NCI-H69 (cell line): ENCODE measurements at regions not wholly inside any gene's neighbourhood (a gene's known extent, or its start where the extent isn't known, plus 50 kb on each side); places are given as distances from the start of the nearest gene placed in this dataset.
"Not testable (repeated sequence)": the region's sequence is repeated elsewhere in the genome, so short reads cannot be mapped to it uniquely, and the experiment has no call there.

Source experiments
- DNase-seq: peaks from one replicate; lab custom pipeline; 2025; lab: John Stamatoyannopoulos, UW

DNA sequence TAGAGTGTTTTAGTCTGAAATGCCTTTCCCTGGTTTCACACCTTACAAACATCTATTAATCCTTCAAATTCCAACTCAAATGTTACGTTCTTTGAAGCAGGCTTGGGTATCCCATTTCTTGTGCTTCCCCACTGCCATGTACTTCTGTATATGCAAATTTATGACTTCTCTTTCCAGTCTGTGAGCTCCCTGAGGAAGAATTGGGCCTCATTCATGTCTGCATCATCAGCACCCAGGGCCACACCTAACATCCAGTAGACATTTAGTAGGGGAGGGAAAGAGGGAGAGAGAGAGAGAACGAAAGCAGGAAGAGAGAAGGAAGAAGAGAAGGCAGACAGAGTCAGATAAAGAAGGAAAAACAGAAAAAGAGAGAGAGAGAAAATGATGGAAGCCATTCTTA, 53.3 kb upstream of the KY start:
- DNase-seq = no peak

DNA sequence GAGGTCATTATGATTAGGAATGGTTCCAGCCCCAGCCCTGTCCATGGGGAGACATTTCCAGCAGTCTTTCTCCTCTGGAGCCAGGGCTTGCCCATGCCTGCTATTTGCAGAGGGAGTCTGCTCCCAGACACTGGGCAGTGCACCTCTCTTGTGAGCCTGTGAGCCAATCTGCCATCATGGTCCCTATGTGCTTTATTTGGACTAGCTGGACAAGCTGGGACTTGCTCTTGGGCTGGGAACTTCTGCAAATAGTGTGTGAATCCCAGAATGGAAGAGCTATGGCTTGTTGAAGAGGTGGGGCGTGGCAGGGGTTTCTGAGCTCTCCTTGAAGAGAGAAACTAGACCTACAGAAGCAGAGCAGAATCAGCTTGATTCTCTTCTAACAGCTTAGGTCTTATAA, 53.7 kb upstream of the KY start:
- peak; percentile 23 for DNase-seq

GRCh38 chr3:134707908-134708597, 57.2 kb upstream of the KY start:
- DNase-seq = no peak

GRCh38 chr3:134708671-134709070, 57.8 kb upstream of the KY start:
- DNase-seq = no peak

DNA sequence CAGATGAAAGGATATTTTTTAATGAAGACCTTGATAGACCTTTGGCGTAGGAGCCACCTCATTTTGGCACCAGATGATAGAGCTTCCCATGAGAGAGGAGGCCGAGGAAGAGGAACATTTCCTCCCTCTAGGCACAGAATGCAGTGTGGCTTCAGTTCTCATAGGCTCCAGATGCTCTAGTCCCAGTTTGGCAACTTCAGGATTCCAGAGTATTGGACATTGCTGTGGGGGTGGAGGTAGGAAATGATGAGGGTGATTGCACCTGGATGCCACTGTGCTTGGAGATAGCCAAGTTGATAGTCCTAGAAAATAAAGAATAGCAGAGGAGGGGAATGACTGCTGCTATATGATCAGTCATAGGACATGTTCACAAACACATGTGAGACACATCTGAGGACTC, 58.3 kb upstream of the KY start:
- no peak for DNase-seq

DNA sequence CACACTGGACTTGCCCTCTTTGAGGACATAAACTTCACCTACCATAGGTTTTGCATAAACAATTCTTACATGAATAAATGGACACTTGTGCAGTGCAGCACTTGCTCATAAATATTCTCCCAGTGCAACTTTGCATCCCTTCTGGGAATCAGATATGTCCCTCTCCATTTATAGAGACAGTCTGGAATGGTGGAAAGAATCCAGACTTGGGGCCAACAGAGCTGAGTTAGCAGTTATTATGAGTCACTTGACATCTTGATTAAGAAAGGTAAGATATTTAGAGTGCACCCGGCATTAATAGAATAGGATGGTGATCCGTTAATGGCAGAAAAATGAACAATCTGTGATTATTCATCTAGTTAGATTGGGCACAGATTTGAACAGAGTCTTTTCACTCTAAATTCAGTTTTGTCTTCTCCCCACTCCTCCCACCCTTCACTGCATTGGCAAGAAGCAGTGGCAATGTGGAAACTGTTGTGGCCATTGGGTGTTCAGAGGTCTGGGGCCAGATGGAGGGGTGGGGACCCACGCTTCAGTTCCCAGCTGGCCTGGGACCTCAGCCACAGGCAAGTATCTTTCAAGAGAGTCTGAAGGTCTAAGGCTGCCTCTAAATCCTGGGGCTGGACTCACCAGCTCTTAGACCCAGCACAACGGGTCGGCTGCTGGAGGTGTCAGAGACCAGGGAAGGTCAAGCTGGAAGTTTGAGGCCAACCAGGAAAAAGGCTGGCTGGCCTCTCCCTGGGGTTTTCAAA, 58.9 kb upstream of the KY start:
- no peak for DNase-seq

DNA sequence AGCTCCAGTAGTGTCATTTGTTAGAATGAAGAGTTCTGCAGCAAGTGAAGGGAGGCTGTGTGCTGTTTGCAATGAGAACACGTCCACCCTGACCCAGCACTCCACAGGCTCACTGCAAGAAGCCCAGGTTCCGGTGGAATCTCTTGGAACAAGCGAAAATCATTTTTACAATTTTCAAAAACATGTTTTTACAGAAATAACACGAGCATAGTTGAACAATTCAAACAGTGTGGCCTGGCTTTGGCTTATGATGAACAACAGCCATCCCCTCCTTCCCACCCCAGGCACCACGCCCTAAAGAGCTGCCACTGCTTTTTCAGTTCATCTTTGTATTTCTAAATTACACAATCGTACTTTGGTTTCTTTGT, 59.5 kb upstream of the KY start:
- no peak for DNase-seq

DNA sequence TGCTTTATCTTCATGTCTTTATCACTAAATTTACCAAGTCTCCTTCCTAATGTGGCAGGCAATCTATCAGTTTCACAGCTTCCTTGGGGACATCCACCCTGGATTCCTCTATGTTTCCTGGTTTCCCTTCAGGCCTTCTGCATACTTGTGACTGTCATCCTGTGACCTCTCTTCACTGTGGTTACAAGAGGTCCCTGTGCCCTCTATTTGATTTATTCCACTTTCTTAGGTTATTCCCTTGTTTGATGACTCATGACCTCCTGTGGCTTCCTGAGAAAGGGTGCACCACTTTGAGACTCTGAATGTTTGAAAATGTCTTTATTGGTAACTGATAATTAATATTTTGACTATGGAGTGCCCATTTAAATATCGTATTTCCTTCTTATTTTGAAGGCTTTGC, 60.5 kb upstream of the KY start:
- peak; percentile 6 for DNase-seq

DNA sequence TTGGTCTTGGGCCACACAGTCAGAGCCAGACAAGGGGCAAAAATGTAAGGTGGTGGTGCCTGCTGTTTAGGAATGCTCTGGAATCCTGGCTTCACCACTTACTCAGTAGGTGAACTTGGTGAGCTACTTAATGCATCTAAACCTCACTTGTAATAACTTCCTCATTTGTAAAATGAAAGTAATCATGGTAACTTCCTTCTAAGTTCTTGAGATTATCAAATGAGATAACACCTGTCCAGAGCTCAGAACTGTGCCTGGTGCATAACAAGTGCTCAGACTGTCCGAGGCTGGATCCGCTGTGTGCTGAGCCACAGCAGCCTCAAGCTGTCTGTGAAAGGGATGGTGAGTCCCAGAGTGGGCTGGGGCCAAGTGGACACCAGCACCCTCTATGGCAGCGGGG, 62.8 kb upstream of the KY start:
- no peak for DNase-seq

- DNase-seq = no peak
Observed at GRCh38 chr3:134718726-134719125, 67.9 kb upstream of the KY start.

DNA sequence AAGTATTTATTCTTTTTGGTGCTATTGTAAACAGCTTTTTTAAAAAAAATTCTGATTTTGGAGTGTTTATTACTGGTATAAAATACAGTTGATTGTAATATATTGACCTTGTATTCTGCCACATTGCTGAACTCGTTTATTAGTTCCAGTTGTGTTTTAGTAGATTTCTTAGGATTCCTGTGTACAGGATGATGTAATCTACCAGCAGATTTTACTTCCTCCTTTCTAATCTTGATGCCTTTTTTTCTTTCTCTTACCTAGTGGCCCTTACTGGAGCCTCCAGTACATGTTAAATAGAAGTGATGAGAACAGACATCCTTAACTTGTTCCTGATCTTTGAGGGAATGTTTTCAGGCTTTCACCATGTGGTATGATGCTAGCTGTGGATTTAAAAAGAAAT, 70.4 kb upstream of the KY start:
- no peak for DNase-seq

DNA sequence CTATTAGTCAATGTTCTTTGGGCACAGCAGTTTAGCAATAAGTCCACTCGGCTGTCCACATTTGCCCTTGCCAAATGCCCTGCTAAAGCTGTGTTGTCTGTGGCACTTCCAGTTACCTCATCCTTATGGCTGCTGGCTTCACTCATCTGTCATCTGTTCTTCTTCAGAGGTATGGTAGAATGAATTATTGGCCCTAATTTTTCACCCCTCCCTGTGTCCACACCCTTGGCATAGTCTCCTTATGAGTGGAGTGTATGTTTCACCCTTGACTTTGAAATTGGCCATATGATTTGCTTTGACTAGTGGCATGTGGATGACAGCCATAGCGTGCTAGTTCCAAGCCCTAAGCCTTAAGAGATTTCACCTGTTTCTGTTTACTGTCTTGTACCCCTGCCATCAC, 72.1 kb upstream of the EPHB1 start:
- DNase-seq = no peak

DNA sequence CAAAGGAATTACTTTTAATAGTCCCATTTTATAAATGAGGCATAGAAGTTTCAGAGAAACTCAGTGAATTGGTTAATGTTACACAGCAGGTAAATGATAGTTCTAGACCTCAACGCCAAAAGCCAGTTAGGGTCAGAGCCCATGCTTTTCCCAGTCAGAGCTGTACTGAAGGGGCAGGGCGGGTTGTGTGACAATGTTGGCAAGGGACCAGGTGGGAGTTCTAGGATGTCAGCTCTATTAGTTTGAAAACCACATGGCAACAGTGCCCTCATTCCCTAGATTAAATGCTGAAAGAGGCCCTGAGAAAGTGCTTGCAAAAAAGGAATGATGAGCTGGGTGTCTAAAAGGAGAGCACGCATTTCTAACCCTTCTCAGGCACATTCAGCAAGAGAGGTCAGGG, 65.4 kb upstream of the EPHB1 start:
- no peak for DNase-seq

DNA sequence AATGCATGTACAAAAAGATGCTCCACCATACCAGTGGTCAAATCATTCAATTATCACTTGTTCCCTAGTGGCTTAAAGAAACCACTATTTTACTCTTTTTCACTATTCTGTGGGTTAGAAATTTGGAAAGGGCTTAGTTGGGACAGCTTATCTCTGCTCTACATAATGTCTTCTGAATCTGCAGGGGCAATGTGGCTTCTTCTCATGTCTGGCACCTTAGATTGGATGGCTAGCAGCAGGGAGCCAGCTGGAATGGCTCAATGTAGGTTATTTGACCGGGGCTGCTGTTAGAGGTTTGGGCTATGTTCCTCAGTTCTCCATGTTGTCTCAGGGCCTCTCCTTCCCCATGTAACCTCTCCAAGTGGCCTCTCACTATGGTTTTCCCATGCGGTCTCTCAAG, 57.5 kb upstream of the EPHB1 start:
- no peak for DNase-seq

DNA sequence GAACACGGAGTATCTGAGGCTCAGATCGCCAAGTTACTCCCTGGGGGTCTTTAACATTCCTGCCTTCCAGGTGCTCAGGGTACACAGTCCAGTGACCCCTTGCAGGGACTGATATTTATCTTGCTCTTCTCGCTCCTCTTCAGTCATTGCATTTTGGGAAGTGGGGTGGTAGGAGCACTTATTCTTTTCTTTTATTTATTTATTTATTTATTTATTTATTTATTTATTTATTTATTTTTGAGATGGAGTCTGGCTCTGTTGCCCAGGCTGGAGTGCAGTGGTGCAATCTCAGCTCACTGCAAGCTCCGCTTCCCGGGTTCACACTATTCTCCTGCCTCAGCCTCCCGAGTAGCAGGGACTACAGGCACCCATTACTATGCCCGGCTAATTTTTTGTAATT, 55.0 kb upstream of the EPHB1 start:
- DNase-seq = not testable (repeated sequence)

DNA sequence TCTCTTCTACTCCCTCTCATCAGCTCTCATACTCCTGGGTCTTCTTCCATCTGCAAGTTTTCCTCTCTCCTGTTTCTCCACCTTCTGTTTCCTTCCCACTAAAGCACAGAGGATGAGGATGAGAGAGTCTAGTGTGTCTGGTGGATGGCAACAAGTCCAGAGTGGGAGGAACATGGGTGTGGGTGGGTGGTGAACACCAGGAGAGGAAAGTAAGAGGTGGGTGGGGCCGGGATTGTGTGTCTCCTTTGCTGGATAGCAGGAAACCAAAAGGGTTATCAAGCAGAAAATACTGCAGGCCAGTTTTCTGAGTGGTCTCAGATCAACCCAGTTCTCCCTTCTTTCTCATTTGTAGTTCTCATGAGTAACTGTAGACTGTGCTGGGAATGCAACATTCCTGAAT, 52.9 kb upstream of the EPHB1 start:
- no peak for DNase-seq

DNA sequence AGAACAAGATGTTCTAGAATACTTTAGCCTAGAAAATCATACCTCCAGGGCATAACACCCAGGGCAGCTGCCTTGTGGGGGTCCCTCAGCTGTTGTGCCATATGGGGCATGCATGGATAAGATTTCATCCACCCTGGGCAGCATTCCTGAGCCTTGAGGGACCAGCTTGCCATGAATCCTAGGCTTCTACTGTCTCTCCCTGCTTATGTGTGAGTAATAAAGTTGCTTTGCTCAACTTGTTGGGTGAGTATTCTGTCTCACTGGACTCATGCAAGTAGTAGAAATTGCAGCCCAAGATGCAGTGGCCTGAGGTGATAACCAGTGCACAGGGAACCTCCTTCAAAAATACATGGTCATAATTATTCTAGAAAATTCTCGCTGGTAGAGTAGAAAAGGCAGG, 52.1 kb upstream of the EPHB1 start:
- DNase-seq = no peak
